GM12801 (cell line): ENCODE measurements at regions not wholly inside any gene's neighbourhood (a gene's known extent, or its start where the extent isn't known, plus 50 kb on each side); places are given as distances from the start of the nearest gene placed in this dataset.

Source experiments
- TF ChIP-seq, protein P1 (sequence below): IDR thresholded peaks from one replicate; pipeline ENCODE4 v1.5.1; 2011; ENCODE audit warnings: control low read depth; ENCODE audit not compliant: insufficient read length; ENCODE audit errors: extremely low read depth

DNA sequence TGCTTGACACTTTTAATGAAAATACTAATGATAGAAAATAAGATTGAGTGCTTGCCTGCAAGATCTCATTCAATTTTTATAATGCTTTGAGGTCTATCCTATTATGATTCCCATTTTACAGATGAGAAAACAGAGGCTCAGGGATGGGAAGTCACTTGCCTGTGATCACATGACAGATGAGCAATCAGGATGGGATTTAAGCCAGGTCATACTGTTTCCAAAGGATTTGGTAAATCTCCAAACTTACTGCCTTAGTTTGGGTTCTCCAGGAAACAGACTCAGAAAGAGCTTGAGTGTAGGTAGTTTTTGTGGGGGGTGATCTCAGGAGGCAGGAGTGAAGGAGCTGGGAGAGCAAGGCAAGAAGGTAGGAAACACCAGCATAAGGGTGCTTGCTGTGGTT lies 456.3 kb downstream of the MAFB start:
- TF ChIP-seq, protein P1, sequence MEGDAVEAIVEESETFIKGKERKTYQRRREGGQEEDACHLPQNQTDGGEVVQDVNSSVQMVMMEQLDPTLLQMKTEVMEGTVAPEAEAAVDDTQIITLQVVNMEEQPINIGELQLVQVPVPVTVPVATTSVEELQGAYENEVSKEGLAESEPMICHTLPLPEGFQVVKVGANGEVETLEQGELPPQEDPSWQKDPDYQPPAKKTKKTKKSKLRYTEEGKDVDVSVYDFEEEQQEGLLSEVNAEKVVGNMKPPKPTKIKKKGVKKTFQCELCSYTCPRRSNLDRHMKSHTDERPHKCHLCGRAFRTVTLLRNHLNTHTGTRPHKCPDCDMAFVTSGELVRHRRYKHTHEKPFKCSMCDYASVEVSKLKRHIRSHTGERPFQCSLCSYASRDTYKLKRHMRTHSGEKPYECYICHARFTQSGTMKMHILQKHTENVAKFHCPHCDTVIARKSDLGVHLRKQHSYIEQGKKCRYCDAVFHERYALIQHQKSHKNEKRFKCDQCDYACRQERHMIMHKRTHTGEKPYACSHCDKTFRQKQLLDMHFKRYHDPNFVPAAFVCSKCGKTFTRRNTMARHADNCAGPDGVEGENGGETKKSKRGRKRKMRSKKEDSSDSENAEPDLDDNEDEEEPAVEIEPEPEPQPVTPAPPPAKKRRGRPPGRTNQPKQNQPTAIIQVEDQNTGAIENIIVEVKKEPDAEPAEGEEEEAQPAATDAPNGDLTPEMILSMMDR: no peak

DNA sequence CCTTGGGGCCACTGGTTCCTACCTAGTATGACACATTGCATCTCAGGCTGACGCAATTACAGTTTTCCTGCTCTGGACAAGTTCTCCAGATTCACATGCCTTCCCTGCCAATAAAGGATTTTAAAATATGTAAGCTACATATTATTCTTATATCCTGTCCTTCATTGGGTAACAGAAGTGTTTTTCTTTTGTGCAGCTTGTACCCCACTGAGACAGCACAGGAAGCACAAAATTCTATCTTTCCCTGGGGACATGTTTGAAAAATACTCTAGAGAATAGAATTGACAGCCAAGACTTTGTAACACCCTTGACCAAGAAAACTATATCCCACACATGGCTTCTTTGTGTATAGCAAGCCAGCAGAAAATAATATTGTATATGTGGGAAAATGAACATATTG lies 456.8 kb downstream of the MAFB start:
- TF ChIP-seq, protein P1: no peak

DNA sequence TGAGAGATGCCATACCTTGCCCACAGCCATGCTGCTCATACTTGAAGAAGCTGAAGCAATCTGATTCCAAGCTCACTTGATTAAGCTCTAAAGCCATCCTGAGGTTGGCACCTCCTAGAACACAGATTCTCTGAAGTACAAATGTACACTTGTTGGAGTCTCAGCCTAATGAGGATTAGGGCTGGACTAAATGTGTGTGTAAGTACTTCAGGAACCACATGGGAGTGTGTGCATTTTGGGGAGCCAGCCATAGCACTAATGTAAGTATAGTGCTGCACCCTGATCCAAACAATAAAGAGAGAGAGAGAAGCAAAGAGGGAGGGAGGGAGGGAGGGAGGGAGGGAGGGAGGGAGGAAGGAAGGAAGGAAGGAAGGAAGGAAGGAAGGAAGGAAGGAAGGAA lies 458.6 kb downstream of the MAFB start:
- TF ChIP-seq, protein P1: no peak

DNA sequence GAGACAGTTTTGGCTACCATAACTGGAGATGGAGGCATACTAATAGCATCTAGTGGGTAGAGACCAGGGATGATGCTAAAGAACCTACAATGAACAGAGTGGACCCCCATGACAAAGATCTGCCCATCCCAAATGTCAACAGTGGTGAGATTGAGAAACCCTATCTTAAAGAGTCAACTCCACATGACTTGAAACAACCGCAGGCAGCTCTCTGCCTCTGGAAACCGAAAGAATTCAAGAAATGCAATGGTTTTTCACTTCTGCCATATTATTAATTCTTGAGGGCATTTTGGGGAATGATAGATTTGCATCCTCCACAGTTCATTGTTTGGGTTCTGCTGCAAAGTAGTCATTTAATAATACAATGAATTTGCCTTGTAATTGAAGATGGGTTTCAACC lies 463.4 kb downstream of the MAFB start:
- TF ChIP-seq, protein P1: no peak

DNA sequence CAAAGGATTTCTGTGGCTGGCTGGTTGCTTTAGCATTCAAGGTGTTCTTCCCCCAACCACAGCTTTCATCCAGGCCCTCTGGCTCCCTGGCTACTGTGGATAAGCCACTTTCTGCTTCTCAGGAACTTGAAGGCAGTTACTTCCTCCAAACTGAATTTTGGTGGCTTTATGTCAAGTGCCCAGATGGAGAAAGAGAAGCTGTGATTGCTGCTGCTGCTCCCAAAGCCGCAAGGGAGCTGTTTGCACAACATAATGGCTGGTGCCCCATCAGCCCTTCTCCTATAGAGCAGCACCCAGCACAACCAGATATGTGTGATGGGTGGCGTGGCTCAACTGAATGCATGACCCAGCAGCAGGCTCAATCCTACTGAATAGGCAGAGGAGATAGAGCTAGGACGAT lies 465.2 kb downstream of the MAFB start:
- TF ChIP-seq, protein P1: no peak

DNA sequence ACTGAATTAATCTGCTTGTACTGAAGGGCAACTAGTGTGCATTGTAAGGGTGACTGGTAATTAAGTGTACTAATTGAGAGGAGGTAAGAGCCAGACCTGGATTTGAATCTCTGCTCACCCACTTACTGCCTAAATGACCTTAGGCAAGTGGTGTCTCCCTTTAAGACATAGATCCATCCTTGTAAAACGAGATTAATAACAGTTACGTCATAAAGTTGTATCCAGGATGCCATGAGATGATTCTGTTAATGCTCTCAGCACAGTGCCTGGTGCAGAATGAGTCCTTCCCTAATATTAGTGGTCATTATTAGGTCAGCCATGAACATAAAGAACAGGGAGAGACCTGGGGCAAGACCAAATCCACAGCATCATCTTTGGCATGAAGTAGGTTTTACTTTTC lies 470.1 kb downstream of the MAFB start:
- TF ChIP-seq, protein P1: no peak

DNA sequence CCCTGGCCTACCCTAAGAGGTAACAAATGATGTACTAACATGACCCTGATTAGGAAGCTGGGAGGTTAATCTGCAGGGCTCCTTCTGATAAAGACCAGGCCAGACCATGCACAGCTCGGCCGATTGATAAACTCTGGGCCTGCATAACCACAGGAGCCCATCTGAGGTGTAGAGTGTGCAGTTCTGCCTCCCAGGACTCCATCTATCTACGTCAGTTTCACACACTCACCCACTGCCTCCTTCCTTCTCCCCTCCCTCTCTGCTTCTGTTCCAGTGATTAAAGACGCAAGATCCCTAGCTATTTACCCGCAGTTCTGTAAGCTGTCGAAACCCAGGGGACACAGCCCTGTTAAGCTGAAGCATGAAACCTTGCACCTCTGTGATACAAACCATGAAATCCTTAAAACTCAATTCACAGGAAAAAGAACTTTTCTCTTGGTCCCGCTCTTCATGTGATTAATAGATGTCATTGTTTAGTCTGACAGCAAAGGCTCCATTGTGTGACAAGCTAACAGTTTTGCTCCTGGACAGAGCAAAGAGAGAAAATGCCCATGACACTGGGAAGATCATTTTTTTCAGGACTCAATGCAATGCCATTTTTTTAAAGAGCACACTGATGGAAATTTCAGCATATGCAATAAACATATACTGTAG lies 470.6 kb downstream of the MAFB start:
- TF ChIP-seq, protein P1: no peak

DNA sequence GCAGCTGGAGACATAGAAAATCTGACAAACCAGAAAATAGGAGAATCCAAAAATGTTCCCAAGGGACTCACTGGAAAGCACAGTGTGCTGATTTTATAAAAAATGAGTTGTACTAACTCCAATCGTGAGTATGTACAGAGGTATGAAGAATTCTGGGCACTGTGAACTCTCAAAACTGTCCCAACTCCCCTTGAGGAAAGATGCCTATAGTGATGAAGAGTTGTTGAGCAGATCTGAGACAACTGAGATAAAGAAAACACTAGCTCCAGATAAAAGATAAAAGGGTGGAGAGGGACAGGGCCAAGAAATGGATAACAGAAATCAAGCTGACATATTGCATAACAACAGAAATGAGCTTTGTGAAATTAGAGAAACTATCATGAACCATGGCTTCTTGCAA lies 481.4 kb downstream of the MAFB start:
- TF ChIP-seq, protein P1: no peak
